ENCODE measurements at regions not wholly inside any gene's neighbourhood (a gene's known extent, or its start where the extent isn't known, plus 50 kb on each side); places are given as distances from the start of the nearest gene placed in this dataset.

DNA sequence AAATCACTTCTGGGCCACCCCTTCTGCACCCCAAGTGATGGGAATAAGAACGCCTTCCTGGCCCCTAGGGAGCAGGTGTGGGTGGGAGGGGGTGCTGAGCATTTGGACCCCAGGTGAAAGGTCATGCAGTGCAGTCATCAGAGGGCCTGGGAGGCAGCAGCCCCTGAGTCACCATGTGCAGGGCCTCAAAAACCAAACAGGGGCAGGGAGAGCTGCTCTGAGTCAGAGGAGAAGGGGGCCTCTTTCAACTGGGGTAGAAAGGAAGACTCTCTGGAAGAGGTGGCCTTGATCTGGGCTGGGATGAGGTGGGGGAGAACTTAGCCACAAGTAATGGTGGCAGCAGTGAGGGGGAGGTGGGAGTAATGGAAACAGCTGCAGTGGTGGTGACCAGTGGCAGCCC, 164.3 kb downstream of the BUB3 start:
- H3K4me3 ChIP-seq (ENCODE audit: low read depth, low read length), result no peak overlapping the region
- peaks cover 2% of the 10 kb centered on the region; the same call in 1 of the 2 replicates for H3K4me1 ChIP-seq (ENCODE audit: control insufficient read depth, insufficient read depth, low read length)
- no peak overlapping the region for H3K27ac ChIP-seq (ENCODE audit: extremely low read depth, low read depth, low read length)
- no peaks in the 10 kb centered on the region for H3K9me3 ChIP-seq (ENCODE audit: control insufficient read depth, insufficient read depth, low read depth, low read length)
- ChIA-PET CTCF (interaction anchor here (1.0 kb wide), 1 partner anchor 18 kb away, joined by 3 read pairs; no protein-coding TSS in a partner anchor), POLR2A (no interaction called here)
- no peaks in the 10 kb centered on the region for H3K36me3 ChIP-seq (ENCODE audit: control insufficient read depth in 2 of 2, insufficient read depth in 1 of 2, low read length in 2 of 2)
- TF ChIP-seq EGR2 (tag by site-specific recombination; IDR thresholded peaks at IDR 0.05; ENCODE audit: low read depth) (peak; percentile 53), ZNF610 (tag by site-specific recombination; IDR thresholded peaks at IDR 0.05; ENCODE audit: borderline replicate concordance) (no peak)

DNA sequence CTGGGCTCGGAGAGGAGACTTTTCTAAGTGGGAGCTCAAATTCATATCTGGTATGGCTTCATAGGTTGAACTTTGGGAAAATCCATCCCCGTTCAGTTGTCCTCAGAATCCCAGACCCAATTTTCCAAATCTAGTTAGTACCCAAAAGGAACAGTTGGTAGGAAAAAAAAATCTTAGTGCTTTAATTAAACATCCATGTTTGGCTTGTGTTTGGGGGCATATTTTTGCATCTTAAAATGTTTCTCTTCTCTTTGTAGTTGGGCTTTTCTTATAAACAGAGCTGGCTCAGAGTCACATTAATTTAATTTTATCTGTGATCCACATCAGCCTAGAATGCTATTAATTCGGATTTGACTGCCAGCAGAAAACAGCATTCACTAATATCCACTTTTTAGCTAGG, 165.9 kb downstream of the BUB3 start:
- TF ChIP-seq ZNF157 (tag by site-specific recombination; IDR thresholded peaks at IDR 0.05), result no peak
- TF ChIP-seq ZNF521 (tag by site-specific recombination; IDR thresholded peaks at IDR 0.05), result no peak
- TF ChIP-seq, protein P1, sequence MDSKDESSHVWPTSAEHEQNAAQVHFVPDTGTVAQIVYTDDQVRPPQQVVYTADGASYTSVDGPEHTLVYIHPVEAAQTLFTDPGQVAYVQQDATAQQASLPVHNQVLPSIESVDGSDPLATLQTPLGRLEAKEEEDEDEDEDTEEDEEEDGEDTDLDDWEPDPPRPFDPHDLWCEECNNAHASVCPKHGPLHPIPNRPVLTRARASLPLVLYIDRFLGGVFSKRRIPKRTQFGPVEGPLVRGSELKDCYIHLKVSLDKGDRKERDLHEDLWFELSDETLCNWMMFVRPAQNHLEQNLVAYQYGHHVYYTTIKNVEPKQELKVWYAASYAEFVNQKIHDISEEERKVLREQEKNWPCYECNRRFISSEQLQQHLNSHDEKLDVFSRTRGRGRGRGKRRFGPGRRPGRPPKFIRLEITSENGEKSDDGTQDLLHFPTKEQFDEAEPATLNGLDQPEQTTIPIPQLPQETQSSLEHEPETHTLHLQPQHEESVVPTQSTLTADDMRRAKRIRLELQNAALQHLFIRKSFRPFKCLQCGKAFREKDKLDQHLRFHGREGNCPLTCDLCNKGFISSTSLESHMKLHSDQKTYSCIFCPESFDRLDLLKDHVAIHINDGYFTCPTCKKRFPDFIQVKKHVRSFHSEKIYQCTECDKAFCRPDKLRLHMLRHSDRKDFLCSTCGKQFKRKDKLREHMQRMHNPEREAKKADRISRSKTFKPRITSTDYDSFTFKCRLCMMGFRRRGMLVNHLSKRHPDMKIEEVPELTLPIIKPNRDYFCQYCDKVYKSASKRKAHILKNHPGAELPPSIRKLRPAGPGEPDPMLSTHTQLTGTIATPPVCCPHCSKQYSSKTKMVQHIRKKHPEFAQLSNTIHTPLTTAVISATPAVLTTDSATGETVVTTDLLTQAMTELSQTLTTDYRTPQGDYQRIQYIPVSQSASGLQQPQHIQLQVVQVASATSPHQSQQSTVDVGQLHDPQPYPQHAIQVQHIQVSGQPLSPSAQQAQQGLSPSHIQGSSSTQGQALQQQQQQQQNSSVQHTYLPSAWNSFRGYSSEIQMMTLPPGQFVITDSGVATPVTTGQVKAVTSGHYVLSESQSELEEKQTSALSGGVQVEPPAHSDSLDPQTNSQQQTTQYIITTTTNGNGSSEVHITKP (tag by site-specific recombination; IDR thresholded peaks at IDR 0.05), result no peak
- no peak for TF ChIP-seq ZNF677 (tag by site-specific recombination; IDR thresholded peaks at IDR 0.05)
- TF ChIP-seq ZNF202 (tag by site-specific recombination; IDR thresholded peaks at IDR 0.05; ENCODE audit: borderline replicate concordance), result no peak
- TF ChIP-seq SP7 (tag by site-specific recombination; IDR thresholded peaks at IDR 0.05), result no peak
- TF ChIP-seq ZNF549 (tag by site-specific recombination; IDR thresholded peaks at IDR 0.05), result no peak
- POLR2A ChIA-PET, result no interaction called here

DNA sequence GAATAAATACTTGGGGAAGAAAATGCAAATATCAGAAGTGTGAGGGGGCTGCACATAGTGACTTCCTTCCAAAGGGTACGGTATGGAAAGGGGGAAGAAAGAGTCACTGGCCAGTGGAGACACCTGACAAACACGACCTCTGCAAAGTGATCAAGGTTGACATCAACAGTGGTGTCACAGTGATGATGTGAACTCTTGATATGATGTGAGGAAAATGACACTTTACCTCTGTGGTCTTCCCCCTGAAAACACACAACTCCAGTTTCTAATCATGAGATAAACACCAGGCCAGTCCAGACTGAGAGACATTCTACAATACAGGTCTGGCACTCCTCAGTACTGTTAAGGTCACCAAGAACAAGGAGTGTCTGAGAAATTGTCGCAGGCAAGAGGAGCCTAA, 169.7 kb downstream of the BUB3 start:
- POLR2A ChIA-PET, result no interaction called here
- CTCF ChIA-PET, result no interaction called here
- no peak overlapping the region for H3K27ac ChIP-seq (ENCODE audit: extremely low read depth, low read depth, low read length)
- TF ChIP-seq, protein P2, sequence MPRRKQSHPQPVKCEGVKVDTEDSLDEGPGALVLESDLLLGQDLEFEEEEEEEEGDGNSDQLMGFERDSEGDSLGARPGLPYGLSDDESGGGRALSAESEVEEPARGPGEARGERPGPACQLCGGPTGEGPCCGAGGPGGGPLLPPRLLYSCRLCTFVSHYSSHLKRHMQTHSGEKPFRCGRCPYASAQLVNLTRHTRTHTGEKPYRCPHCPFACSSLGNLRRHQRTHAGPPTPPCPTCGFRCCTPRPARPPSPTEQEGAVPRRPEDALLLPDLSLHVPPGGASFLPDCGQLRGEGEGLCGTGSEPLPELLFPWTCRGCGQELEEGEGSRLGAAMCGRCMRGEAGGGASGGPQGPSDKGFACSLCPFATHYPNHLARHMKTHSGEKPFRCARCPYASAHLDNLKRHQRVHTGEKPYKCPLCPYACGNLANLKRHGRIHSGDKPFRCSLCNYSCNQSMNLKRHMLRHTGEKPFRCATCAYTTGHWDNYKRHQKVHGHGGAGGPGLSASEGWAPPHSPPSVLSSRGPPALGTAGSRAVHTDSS (tag by site-specific recombination; IDR thresholded peaks at IDR 0.05), result no peak
- TF ChIP-seq ZNF416 (tag by site-specific recombination; IDR thresholded peaks at IDR 0.05) (no peak), ZNF155 (tag by site-specific recombination; IDR thresholded peaks at IDR 0.05) (no peak), ZNF350 (tag by site-specific recombination; IDR thresholded peaks at IDR 0.05) (no peak), EGR2 (tag by site-specific recombination; IDR thresholded peaks at IDR 0.05; ENCODE audit: low read depth) (no peak)
- H3K9me3 ChIP-seq (ENCODE audit: control insufficient read depth, insufficient read depth, low read depth, low read length), result no peaks in the 10 kb centered on the region
- H3K4me3 ChIP-seq (ENCODE audit: low read depth, low read length), result no peak overlapping the region
- no peaks in the 10 kb centered on the region for H3K4me1 ChIP-seq (ENCODE audit: control insufficient read depth, insufficient read depth, low read length)
- H3K36me3 ChIP-seq (ENCODE audit: control insufficient read depth in 2 of 2, insufficient read depth in 1 of 2, low read length in 2 of 2), result no peaks in the 10 kb centered on the region

More for the DNA sequence above, 165.9 kb downstream of the BUB3 start:
- Histone ChIP-seq H3K27ac (ENCODE audit: extremely low read depth, low read depth, low read length) (no peak overlapping the region), H3K9me3 (ENCODE audit: control insufficient read depth, insufficient read depth, low read depth, low read length) (no peaks in the 10 kb centered on the region), H3K4me1 (ENCODE audit: control insufficient read depth, insufficient read depth, low read length) (peaks cover under 1% of the 10 kb centered on the region; the same call in 1 of the 2 replicates), H3K4me3 (ENCODE audit: low read depth, low read length) (no peak overlapping the region), H3K36me3 (ENCODE audit: control insufficient read depth in 2 of 2, insufficient read depth in 1 of 2, low read length in 2 of 2) (no peaks in the 10 kb centered on the region)
- CTCF ChIA-PET, result no interaction called here

DNA sequence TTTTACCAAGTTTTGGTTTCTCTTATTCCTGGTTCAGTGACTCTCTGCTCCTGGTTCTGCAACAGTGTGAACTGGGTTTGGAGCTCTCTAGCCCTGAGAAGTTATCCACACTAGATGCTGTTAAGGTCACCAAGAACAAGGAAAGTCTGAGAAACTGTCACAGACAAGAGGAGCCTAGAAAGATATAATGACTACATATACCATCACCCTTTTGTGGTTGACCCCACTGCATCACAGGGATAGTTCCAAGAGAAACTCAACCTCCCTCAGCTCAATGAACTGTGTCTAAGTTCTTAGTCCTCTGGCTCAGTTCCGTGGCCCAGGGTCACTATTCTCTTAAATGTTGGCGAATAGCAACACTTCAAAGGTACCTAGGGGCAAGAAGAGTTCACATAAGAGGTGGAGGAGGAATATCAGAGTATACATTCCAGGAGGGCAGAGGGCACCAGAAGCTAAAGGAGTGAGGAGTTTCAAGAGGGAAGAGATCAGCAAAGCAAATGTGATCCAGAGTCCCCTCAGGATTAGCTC, 171.5 kb downstream of the BUB3 start:
- Histone ChIP-seq H3K9me3 (ENCODE audit: control insufficient read depth, insufficient read depth, low read depth, low read length) (no peaks in the 10 kb centered on the region), H3K36me3 (ENCODE audit: control insufficient read depth in 2 of 2, insufficient read depth in 1 of 2, low read length in 2 of 2) (no peaks in the 10 kb centered on the region), H3K4me3 (ENCODE audit: low read depth, low read length) (no peak overlapping the region), H3K4me1 (ENCODE audit: control insufficient read depth, insufficient read depth, low read length) (no peaks in the 10 kb centered on the region), H3K27ac (ENCODE audit: extremely low read depth, low read depth, low read length) (no peak overlapping the region)
- POLR2A ChIA-PET, result no interaction called here
- CTCF ChIA-PET, result no interaction called here
- no peak for TF ChIP-seq ZNF311 (tag by site-specific recombination; IDR thresholded peaks at IDR 0.05; ENCODE audit: borderline replicate concordance)
- TF ChIP-seq GLI2 (tag by site-specific recombination; IDR thresholded peaks at IDR 0.05; ENCODE audit: borderline replicate concordance, low read depth), result no peak
- no peak for TF ChIP-seq ZFP41 (tag by site-specific recombination; IDR thresholded peaks at IDR 0.05; ENCODE audit: borderline replicate concordance)
- TF ChIP-seq ZNF473 (tag by site-specific recombination; IDR thresholded peaks at IDR 0.05), result no peak
- no peak for TF ChIP-seq ZBTB48 (tag by site-specific recombination; IDR thresholded peaks at IDR 0.05)
- TF ChIP-seq ZNF423 (tag by site-specific recombination; IDR thresholded peaks at IDR 0.05), result no peak
- no peak for TF ChIP-seq ZNF561 (tag by site-specific recombination; IDR thresholded peaks at IDR 0.05; ENCODE audit: borderline replicate concordance)
- no peak for TF ChIP-seq ZNF48 (tag by site-specific recombination; IDR thresholded peaks at IDR 0.05)
- TF ChIP-seq, protein P3, sequence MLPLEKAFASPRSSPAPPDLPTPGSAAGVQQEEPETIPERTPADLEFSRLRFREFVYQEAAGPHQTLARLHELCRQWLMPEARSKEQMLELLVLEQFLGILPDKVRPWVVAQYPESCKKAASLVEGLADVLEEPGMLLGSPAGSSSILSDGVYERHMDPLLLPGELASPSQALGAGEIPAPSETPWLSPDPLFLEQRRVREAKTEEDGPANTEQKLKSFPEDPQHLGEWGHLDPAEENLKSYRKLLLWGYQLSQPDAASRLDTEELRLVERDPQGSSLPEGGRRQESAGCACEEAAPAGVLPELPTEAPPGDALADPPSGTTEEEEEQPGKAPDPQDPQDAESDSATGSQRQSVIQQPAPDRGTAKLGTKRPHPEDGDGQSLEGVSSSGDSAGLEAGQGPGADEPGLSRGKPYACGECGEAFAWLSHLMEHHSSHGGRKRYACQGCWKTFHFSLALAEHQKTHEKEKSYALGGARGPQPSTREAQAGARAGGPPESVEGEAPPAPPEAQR (tag by site-specific recombination; IDR thresholded peaks at IDR 0.05), result no peak
- TF ChIP-seq ZXDB (tag by site-specific recombination; IDR thresholded peaks at IDR 0.05), result no peak

All from HEK293 (cell line).